HCT116 (cell line): ENCODE measurements at regions not wholly inside any gene's neighbourhood (a gene's known extent, or its start where the extent isn't known, plus 50 kb on each side); places are given as distances from the start of the nearest gene placed in this dataset.

Experiments
- ATAC-seq: fragments of 200-7000 bp; cut with Tn5 transposase; 2 replicates; pipeline ENCODE4 v1.9.1; 2020; ENCODE audit warnings: mild to moderate bottlenecking, moderate library complexity
- BruUV-seq: library from RNA; stranded (reverse); fragments of 400-500 nt; replicated peaks from 2 replicates; lab custom pipeline; 2021; lab: Mats Ljungman, UMichigan
- CTCF ChIA-PET: fragments of 300-600 bp; sonication (Branson Sonifier 250); formaldehyde crosslinking; loops from one replicate; lab custom pipeline; 2021; ENCODE audit warnings: antibody characterized with exemption; lab: Charles Lee
- POLR2A ChIA-PET: fragments of 300-600, 350-600 bp; sonication (Branson Sonifier 250); formaldehyde crosslinking; loops from one replicate; lab custom pipeline; 2021; ENCODE audit warnings: antibody characterized with exemption; lab: Charles Lee
- RAD21 ChIA-PET, 2 experiments: fragments of 300-600 bp; sonication (Branson Sonifier 250); formaldehyde crosslinking; loops; one replicate each; lab custom pipeline; 2023; ENCODE audit warnings: low total read pairs in 2 of 2; ENCODE audit not compliant: uncharacterized antibody in 2 of 2, unreplicated experiment in 2 of 2, low non-redundant PET in 1 of 2; lab: Charles Lee
- DNase-seq: peaks from one replicate; pipeline ENCODE4 v3.0.0-alpha.2; 2010; ENCODE audit warnings: low read depth, low spot score
- H2AFZ ChIP-seq: fragments of 200-600 bp; shearing (Covaris generic), sonication (generic); 2 replicates; pipeline ENCODE4 v1.6.1; 2017; ENCODE audit warnings: low read depth, mixed run types, mixed read lengths, antibody characterized with exemption, low read length; ENCODE audit not compliant: poor library complexity, severe bottlenecking
- H3K27ac ChIP-seq: 2 replicates; pipeline ENCODE4 v1.5.1; 2012; ENCODE audit warnings: low read depth, low read length
- H3K27me3 ChIP-seq: fragments of 200-600 bp; sonication (generic); 2 replicates; pipeline ENCODE4 v1.6.1; 2016; ENCODE audit warnings: mixed run types, low read length, mixed read lengths; ENCODE audit not compliant: insufficient read depth
- H3K36me3 ChIP-seq, 2 experiments: fragments of 200-500 bp in 1 of 2; fragments of 200-600 bp in 1 of 2; sonication (Bioruptor generic) in 1 of 2; sonication (generic) in 1 of 2; 2 replicates each; pipeline versions ENCODE4 v1.5.1 to v1.6.1; 2014 to 2016; ENCODE audit warnings: low read length in 2 of 2, inconsistent platforms in 1 of 2, mixed read lengths in 1 of 2, mixed run types in 1 of 2; ENCODE audit not compliant: insufficient read depth in 2 of 2, control insufficient read depth in 1 of 2
- H3K4me1 ChIP-seq, 2 experiments: fragments of 200-600 bp in 1 of 2; sonication (generic) in 1 of 2; 2 replicates each; pipeline versions ENCODE4 v1.5.1 to v1.6.1; 2012 to 2017; ENCODE audit warnings: low read length in 2 of 2, inconsistent platforms in 1 of 2, mild to moderate bottlenecking in 1 of 2, mixed read lengths in 1 of 2, mixed run types in 1 of 2, moderate library complexity in 1 of 2; ENCODE audit not compliant: insufficient read depth in 2 of 2, control insufficient read depth in 1 of 2
- H3K4me2 ChIP-seq: fragments of 200-600 bp; sonication (generic); 2 replicates; pipeline ENCODE4 v1.6.1; 2017; ENCODE audit warnings: mixed run types, low read length, mixed read lengths
- H3K4me3 ChIP-seq, 2 experiments: fragments of 200-600 bp in 1 of 2; sonication (generic) in 1 of 2; replicated peaks in 1 of 2; 2 replicates each; pipeline ENCODE4 v1.5.1; 2011 to 2016; ENCODE audit warnings: low read length in 2 of 2, control low read depth in 1 of 2, low read depth in 1 of 2, mild to moderate bottlenecking in 1 of 2, mixed read lengths in 1 of 2, mixed run types in 1 of 2
- H3K79me2 ChIP-seq: fragments of 200-600 bp; sonication (generic); 2 replicates; pipeline ENCODE4 v1.6.1; 2017; ENCODE audit warnings: mild to moderate bottlenecking, mixed run types, low read length, moderate library complexity, mixed read lengths; ENCODE audit not compliant: insufficient read depth
- H3K9ac ChIP-seq: fragments of 200-600 bp; sonication (generic); 2 replicates; pipeline ENCODE4 v1.6.1; 2016; ENCODE audit warnings: low read length, mixed read lengths
- H3K9me2 ChIP-seq: fragments of 200-600 bp; sonication (generic), shearing (Covaris generic); 2 replicates; pipeline ENCODE4 v1.6.1; 2017; ENCODE audit warnings: mixed run types, mild to moderate bottlenecking, moderate library complexity; ENCODE audit not compliant: insufficient read depth
- H3K9me3 ChIP-seq, 2 experiments: fragments of 200-500 bp in 1 of 2; fragments of 200-600 bp in 1 of 2; sonication (Bioruptor generic) in 1 of 2; sonication (generic) in 1 of 2; 2 replicates each; pipeline ENCODE4 v1.6.1; 2014 to 2017; ENCODE audit warnings: low read length in 2 of 2, mixed read lengths in 2 of 2, inconsistent platforms in 1 of 2, low read depth in 1 of 2, mild to moderate bottlenecking in 1 of 2, mixed run types in 1 of 2, moderate library complexity in 1 of 2; ENCODE audit not compliant: control insufficient read depth in 1 of 2, insufficient read depth in 1 of 2
- H4K20me1 ChIP-seq: fragments of 200-600 bp; sonication (generic), shearing (Covaris generic); 2 replicates; pipeline ENCODE4 v1.6.1; 2017; ENCODE audit warnings: mixed run types, mild to moderate bottlenecking, moderate library complexity; ENCODE audit not compliant: insufficient read depth
- EZH2 ChIP-seq: fragments of 200-600 bp; sonication (generic); IDR thresholded peaks from 2 replicates; pipeline ENCODE4 v1.6.1; 2017; ENCODE audit warnings: antibody characterized with exemption, mixed run types
- EZH2phosphoT487 ChIP-seq: fragments of 200-600 bp; IDR thresholded peaks from 2 replicates; pipeline ENCODE4 v1.6.1; 2018; ENCODE audit warnings: antibody characterized with exemption, borderline replicate concordance
- RAD21 ChIP-seq: IDR thresholded peaks from 2 replicates; pipeline ENCODE4 v1.6.1; 2012; ENCODE audit warnings: low read depth, mild to moderate bottlenecking
- SIN3A ChIP-seq: IDR thresholded peaks from 2 replicates; pipeline ENCODE4 v1.6.1; 2012; ENCODE audit warnings: low read depth
- ZBTB33 ChIP-seq: IDR thresholded peaks from 2 replicates; pipeline ENCODE4 v1.6.1; 2011; ENCODE audit warnings: mild to moderate bottlenecking, low read length, moderate library complexity; ENCODE audit not compliant: insufficient replicate concordance; ENCODE audit errors: extremely low read depth
- ZFX ChIP-seq: fragments of 450-650 bp; IDR thresholded peaks from 2 replicates; pipeline ENCODE4 v1.6.1; 2017
- intact Hi-C: fragments of 100-400 bp; cut with micrococcal nuclease; formaldehyde crosslinking; loops from 2 replicates; pipeline ENCODE4 v1.10.0; 2022

- TF ChIP-seq RAD21 (no peak), ZBTB33 (no peak), EZH2phosphoT487 (no peak), ZFX (no peak), EZH2 (no peak), SIN3A (no peak)
- TF ChIP-seq, all 23 proteins: peak for 0
- intact Hi-C loops: no loop called here
- CTCF ChIA-PET: no interaction called here
Measured at GRCh38 chr4:57544811-57545654, 434.8 kb upstream of the IGFBP7 start.

More at GRCh38 chr4:57544811-57545654, 434.8 kb upstream of the IGFBP7 start:
- Histone ChIP-seq H3K9ac (no peak overlapping the region), H3K4me3 (no peak overlapping the region), H4K20me1 (no peaks in the 10 kb centered on the region), H3K4me2 (no peak overlapping the region), H2AFZ (no peak overlapping the region), H3K27me3 (no peaks in the 10 kb centered on the region), H3K79me2 (no peaks in the 10 kb centered on the region), H3K9me3 (peaks cover 0 to 16% of the 10 kb centered on the region in 2 experiments; a peak in 2 of 4 replicates), H3K9me2 (no peaks in the 10 kb centered on the region), H3K4me1 (no peaks in the 10 kb centered on the region), H3K36me3 (no peaks in the 10 kb centered on the region), H3K27ac (no peak overlapping the region)
- no TSS peak for BruUV-seq
- RAD21 ChIA-PET: no interaction called here
- DNase-seq (no peak), ATAC-seq (no peak)
- POLR2A ChIA-PET: no interaction called here
